ENCODE measurements at regions not wholly inside any gene's neighbourhood (a gene's known extent, or its start where the extent isn't known, plus 50 kb on each side); places are given as distances from the start of the nearest gene placed in this dataset.
A peak's percentile ranks its signal among the peaks of the same experiment; 100 is the strongest.

GRCh38 chr10:9427209-9427608 lies 1372.7 kb downstream of the GATA3 start:
- Histone ChIP-seq H3K9me3 (replicated peaks; ENCODE audit: control insufficient read depth, insufficient read depth, low read length) (no peaks in the 10 kb centered on the region), H3K27me3 (replicated peaks in 1 of 2; ENCODE audit: control insufficient read depth in 2 of 2, insufficient read depth in 2 of 2, low read length in 1 of 2) (no peaks in the 10 kb centered on the region), H3K27ac (ENCODE audit: control insufficient read depth, insufficient read depth) (no peak overlapping the region), H3K9ac (ENCODE audit: control insufficient read depth, insufficient read depth, low read length) (no peak overlapping the region), H3K79me2 (ENCODE audit: control insufficient read depth, insufficient read depth, low read length) (no peaks in the 10 kb centered on the region), H4K20me1 (ENCODE audit: control insufficient read depth, insufficient read depth) (no peaks in the 10 kb centered on the region), H2AFZ (ENCODE audit: control insufficient read depth, low read depth, low read length) (no peak overlapping the region), H3K4me3 (no peak overlapping the region), H3K4me2 (ENCODE audit: control insufficient read depth, insufficient read depth) (no peak overlapping the region), H3K36me3 (ENCODE audit: control insufficient read depth in 2 of 2, insufficient read depth in 2 of 2, low read length in 1 of 2) (no peaks in the 10 kb centered on the region), H3K4me1 (ENCODE audit: control insufficient read depth, insufficient read depth, low read length) (no peaks in the 10 kb centered on the region)
- CTCF ChIA-PET, result interaction anchor here (1.3 kb wide), 1 partner anchor 97 kb away, joined by 3 read pairs; no protein-coding TSS in a partner anchor
- TF ChIP-seq ETV6 (conservative IDR thresholded peaks at IDR 0.05 in 1 of 2, IDR thresholded peaks at IDR 0.05 in 1 of 2; ENCODE audit: borderline replicate concordance in 1 of 2, low read depth in 1 of 2) (no peak), RAD21 (IDR thresholded peaks at IDR 0.05; ENCODE audit: insufficient read depth, low read depth, low read length) (peak; percentile 25; the same call in 1 of the 2 replicates)
- FAIRE-seq (no peak), ATAC-seq (no peak), DNase-seq (ENCODE audit: low read depth, low spot score) (no peak)
- intact Hi-C loops (cut with micrococcal nuclease; ENCODE audit: unreplicated experiment) (no loop called here), in situ Hi-C loops (cut with MboI) (no loop called here)
- SMC1A ChIA-PET (ENCODE audit: uncharacterized antibody, unreplicated experiment), result no interaction called here
- POLR2A ChIA-PET, result interaction anchor here (0.6 kb wide), 1 partner anchor 1497 kb away, joined by 3 read pairs; no protein-coding TSS in a partner anchor
- BruUV-seq (replicated peaks), result no TSS peak
- RAD21 ChIA-PET (ENCODE audit: unreplicated experiment), result no interaction called here

GRCh38 chr10:9437131-9437530 lies 1382.6 kb downstream of the GATA3 start:
- intact Hi-C loops (cut with micrococcal nuclease; ENCODE audit: unreplicated experiment), result no loop called here
- TF ChIP-seq ZNF24 (IDR thresholded peaks at IDR 0.05) (no peak), ZNF622 (IDR thresholded peaks at IDR 0.05) (no peak), MEF2A (IDR thresholded peaks at IDR 0.05; ENCODE audit: insufficient read depth, low read depth, low read length) (no peak), IRF4 (IDR thresholded peaks at IDR 0.05; ENCODE audit: low read depth, low read length) (no peak), TARDBP (IDR thresholded peaks at IDR 0.05; ENCODE audit: borderline replicate concordance) (no peak), NKRF (conservative IDR thresholded peaks at IDR 0.05) (no peak), KAT2A (conservative IDR thresholded peaks at IDR 0.05; ENCODE audit: control insufficient read depth, low read depth, low read length) (no peak), PRDM15 (CRISPR knock-in tag; IDR thresholded peaks at IDR 0.05) (no peak), ESRRA (IDR thresholded peaks at IDR 0.05; ENCODE audit: low read length) (no peak), NR2C2 (IDR thresholded peaks at IDR 0.05; ENCODE audit: borderline replicate concordance, control insufficient read depth, insufficient read length, low read depth) (no peak)

More at GRCh38 chr10:9437131-9437530, 1382.6 kb downstream of the GATA3 start:
- Histone ChIP-seq H3K4me3 (no peak overlapping the region), H3K9ac (ENCODE audit: control insufficient read depth, insufficient read depth, low read length) (no peak overlapping the region), H3K79me2 (ENCODE audit: control insufficient read depth, insufficient read depth, low read length) (no peaks in the 10 kb centered on the region), H2AFZ (ENCODE audit: control insufficient read depth, low read depth, low read length) (no peak overlapping the region), H3K9me3 (replicated peaks; ENCODE audit: control insufficient read depth, insufficient read depth, low read length) (no peaks in the 10 kb centered on the region), H3K4me1 (ENCODE audit: control insufficient read depth, insufficient read depth, low read length) (no peaks in the 10 kb centered on the region), H3K36me3 (ENCODE audit: control insufficient read depth in 2 of 2, insufficient read depth in 2 of 2, low read length in 1 of 2) (no peaks in the 10 kb centered on the region), H3K27me3 (replicated peaks in 1 of 2; ENCODE audit: control insufficient read depth in 2 of 2, insufficient read depth in 2 of 2, low read length in 1 of 2) (no peaks in the 10 kb centered on the region), H3K27ac (ENCODE audit: control insufficient read depth, insufficient read depth) (no peak overlapping the region), H4K20me1 (ENCODE audit: control insufficient read depth, insufficient read depth) (no peaks in the 10 kb centered on the region), H3K4me2 (ENCODE audit: control insufficient read depth, insufficient read depth) (no peak overlapping the region)
- no peak for FAIRE-seq
- no peak for ATAC-seq
- CTCF ChIA-PET, result no interaction called here
- RAD21 ChIA-PET (ENCODE audit: unreplicated experiment), result no interaction called here
- SMC1A ChIA-PET (ENCODE audit: uncharacterized antibody, unreplicated experiment), result no interaction called here
- no peak for DNase-seq (ENCODE audit: low read depth, low spot score)
- POLR2A ChIA-PET, result no interaction called here
- WGBS (ENCODE audit: insufficient coverage, insufficient replicate concordance, low lambda C conversion rate, missing lambda C conversion rate), result 0% methylated on average over 2 of the region's 2 CpGs
- in situ Hi-C loops (cut with MboI), result no loop called here
- BruUV-seq (replicated peaks), result no TSS peak
